DOHH2 (cell line): ENCODE measurements at regions not wholly inside any gene's neighbourhood (a gene's known extent, or its start where the extent isn't known, plus 50 kb on each side); places are given as distances from the start of the nearest gene placed in this dataset.

Source experiments
- EZH2phosphoT487 ChIP-seq: fragments of 200-600 bp; sonication (generic); IDR thresholded peaks from 2 replicates; pipeline ENCODE4 v1.6.1; 2017; ENCODE audit warnings: borderline replicate concordance, mild to moderate bottlenecking, antibody characterized with exemption, low read length, moderate library complexity, mixed read lengths
- TF ChIP-seq, protein P1 (sequence below): fragments of 200-600 bp; sonication (generic); IDR thresholded peaks from one replicate; pipeline ENCODE4 v1.5.1; 2014; ENCODE audit warnings: antibody characterized with exemption, mild to moderate bottlenecking, low read depth, low read length; ENCODE audit not compliant: poor library complexity, severe bottlenecking

DNA sequence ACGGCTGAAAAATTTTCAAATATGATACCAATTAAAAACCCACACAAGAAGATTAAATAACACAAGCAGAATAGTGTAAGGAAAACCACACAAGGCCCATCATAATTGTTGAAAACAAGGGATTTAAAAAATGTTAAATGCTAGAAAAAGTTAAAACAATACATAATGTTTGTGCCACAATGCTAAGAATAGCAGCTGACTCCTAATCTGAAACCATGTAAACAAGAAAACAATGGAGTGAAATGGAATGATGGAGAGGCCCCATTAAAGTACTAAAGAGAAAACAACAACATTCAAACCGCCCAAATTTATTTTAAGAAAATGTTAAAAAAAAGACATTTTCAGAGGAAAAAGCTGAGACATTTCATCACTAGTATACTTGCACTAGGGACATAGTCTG lies 663.6 kb upstream of the NCAM2 start:
- TF ChIP-seq, protein P1, sequence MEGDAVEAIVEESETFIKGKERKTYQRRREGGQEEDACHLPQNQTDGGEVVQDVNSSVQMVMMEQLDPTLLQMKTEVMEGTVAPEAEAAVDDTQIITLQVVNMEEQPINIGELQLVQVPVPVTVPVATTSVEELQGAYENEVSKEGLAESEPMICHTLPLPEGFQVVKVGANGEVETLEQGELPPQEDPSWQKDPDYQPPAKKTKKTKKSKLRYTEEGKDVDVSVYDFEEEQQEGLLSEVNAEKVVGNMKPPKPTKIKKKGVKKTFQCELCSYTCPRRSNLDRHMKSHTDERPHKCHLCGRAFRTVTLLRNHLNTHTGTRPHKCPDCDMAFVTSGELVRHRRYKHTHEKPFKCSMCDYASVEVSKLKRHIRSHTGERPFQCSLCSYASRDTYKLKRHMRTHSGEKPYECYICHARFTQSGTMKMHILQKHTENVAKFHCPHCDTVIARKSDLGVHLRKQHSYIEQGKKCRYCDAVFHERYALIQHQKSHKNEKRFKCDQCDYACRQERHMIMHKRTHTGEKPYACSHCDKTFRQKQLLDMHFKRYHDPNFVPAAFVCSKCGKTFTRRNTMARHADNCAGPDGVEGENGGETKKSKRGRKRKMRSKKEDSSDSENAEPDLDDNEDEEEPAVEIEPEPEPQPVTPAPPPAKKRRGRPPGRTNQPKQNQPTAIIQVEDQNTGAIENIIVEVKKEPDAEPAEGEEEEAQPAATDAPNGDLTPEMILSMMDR, result no peak
- TF ChIP-seq EZH2phosphoT487, result no peak
